NB4 (cell line): ENCODE measurements at regions not wholly inside any gene's neighbourhood (a gene's known extent, or its start where the extent isn't known, plus 50 kb on each side); places are given as distances from the start of the nearest gene placed in this dataset.

ENCODE experiments used
- MYC ChIP-seq: IDR thresholded peaks from 2 replicates; pipeline ENCODE4 v1.6.1; 2011; ENCODE audit warnings: low read depth, low read length
- POLR2A ChIP-seq: IDR thresholded peaks from 2 replicates; pipeline ENCODE4 v1.6.1; 2011; ENCODE audit warnings: mild to moderate bottlenecking; ENCODE audit not compliant: insufficient read length; ENCODE audit errors: extremely low read depth
- TF ChIP-seq, protein P1 (sequence below): IDR thresholded peaks from one replicate; pipeline ENCODE4 v1.5.1; 2012; ENCODE audit warnings: low read depth, low read length
- TF ChIP-seq, protein P2 (sequence below): IDR thresholded peaks from 2 replicates; pipeline ENCODE4 v1.6.1; 2011; ENCODE audit warnings: low read depth, low read length

DNA sequence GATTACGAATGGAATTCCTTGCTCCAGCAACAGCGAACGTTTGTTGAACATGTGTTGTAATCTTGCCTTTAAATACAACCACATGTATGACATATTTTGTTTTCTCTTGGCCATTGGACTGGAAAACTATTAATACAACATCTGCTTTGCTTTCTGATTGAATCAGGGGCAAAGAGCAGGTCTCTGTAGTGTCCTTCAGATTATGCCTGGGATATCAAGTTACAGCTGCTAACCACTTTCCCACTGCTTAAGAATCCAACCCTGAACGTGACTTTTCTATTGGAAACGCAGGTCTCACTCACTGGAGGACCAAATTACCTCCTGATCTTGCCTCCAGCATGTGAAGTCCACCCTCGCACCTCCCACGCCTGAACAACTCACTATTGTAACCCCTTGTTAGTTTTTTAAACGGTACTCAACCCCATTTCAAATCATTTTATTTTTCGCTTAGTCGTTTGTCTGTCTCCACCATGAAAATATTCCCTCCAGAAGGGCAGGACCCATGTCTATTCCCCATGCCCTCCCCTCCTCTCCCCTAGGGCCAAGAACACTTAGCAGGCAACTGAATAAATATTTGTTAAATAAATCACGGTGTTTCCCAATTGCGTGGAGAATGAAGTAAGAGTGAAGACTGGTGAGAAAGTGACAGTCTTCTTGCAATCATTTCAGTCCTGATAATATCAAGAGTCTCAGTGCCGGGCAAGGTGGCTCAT, 57.4 kb upstream of the MRTFB start:
- TF ChIP-seq, protein P1, sequence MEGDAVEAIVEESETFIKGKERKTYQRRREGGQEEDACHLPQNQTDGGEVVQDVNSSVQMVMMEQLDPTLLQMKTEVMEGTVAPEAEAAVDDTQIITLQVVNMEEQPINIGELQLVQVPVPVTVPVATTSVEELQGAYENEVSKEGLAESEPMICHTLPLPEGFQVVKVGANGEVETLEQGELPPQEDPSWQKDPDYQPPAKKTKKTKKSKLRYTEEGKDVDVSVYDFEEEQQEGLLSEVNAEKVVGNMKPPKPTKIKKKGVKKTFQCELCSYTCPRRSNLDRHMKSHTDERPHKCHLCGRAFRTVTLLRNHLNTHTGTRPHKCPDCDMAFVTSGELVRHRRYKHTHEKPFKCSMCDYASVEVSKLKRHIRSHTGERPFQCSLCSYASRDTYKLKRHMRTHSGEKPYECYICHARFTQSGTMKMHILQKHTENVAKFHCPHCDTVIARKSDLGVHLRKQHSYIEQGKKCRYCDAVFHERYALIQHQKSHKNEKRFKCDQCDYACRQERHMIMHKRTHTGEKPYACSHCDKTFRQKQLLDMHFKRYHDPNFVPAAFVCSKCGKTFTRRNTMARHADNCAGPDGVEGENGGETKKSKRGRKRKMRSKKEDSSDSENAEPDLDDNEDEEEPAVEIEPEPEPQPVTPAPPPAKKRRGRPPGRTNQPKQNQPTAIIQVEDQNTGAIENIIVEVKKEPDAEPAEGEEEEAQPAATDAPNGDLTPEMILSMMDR: no peak
- no peak for TF ChIP-seq POLR2A
- TF ChIP-seq, protein P2, sequence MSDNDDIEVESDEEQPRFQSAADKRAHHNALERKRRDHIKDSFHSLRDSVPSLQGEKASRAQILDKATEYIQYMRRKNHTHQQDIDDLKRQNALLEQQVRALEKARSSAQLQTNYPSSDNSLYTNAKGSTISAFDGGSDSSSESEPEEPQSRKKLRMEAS: no peak
- TF ChIP-seq MYC: no peak
